Aorta (tissue), 5 donors: ENCODE measurements at regions not wholly inside any gene's neighbourhood (a gene's known extent, or its start where the extent isn't known, plus 50 kb on each side); places are given as distances from the start of the nearest gene placed in this dataset.

ENCODE experiments used
- ATAC-seq: fragments of 200-7000 bp; cut with Tn5 transposase; one replicate; pipeline ENCODE4 v1.9.1; 2022; ENCODE audit warnings: moderate library complexity; ENCODE audit not compliant: low FRiP score
- DNase-seq, 2 donors: peaks; one replicate each; pipeline ENCODE4 v3.0.0-alpha.2; 2020
- H3K27ac ChIP-seq, 2 donors: one replicate each; pipeline ENCODE4 v1.5.1; 2013; ENCODE audit warnings: low read length in 2 of 2, mild to moderate bottlenecking in 2 of 2, moderate library complexity in 2 of 2, control low read depth in 1 of 2, inconsistent platforms in 1 of 2, low read depth in 1 of 2
- H3K27me3 ChIP-seq, 2 donors: one replicate each; pipeline ENCODE4 v1.6.1; 2013; ENCODE audit warnings: control low read depth in 1 of 2, low read length in 1 of 2, mild to moderate bottlenecking in 1 of 2, moderate library complexity in 1 of 2; ENCODE audit not compliant: insufficient read depth in 2 of 2, control insufficient read depth in 1 of 2
- H3K36me3 ChIP-seq, 2 donors: one replicate each; pipeline ENCODE4 v1.6.1; 2013; ENCODE audit warnings: control low read depth in 1 of 2, low read length in 1 of 2, mild to moderate bottlenecking in 1 of 2; ENCODE audit not compliant: insufficient read depth in 2 of 2, control insufficient read depth in 1 of 2
- H3K4me1 ChIP-seq, 2 donors: one replicate each; pipeline ENCODE4 v1.6.1; 2013; ENCODE audit warnings: low read length in 2 of 2, control low read depth in 1 of 2, mild to moderate bottlenecking in 1 of 2, moderate library complexity in 1 of 2; ENCODE audit not compliant: insufficient read depth in 2 of 2, control insufficient read depth in 1 of 2
- H3K4me3 ChIP-seq, 2 donors: one replicate each; pipeline ENCODE4 v1.5.1; 2013; ENCODE audit warnings: low read length in 2 of 2, control low read depth in 1 of 2, mild to moderate bottlenecking in 1 of 2
- H3K9me3 ChIP-seq: one replicate; pipeline ENCODE4 v1.6.1; 2013; ENCODE audit warnings: mild to moderate bottlenecking, low read length; ENCODE audit not compliant: control insufficient read depth
- WGBS, 2 donors: extraction: QIAGEN DNeasy Blood & Tissue Kit; methylation state at CpG; one replicate each; pipeline ENCODE4 v1.1.7; 2013; 5-methylcytosine and 5-hydroxymethylcytosine counted together
- intact Hi-C, 2 donors: fragments of 100-400 bp; cut with DNase I; formaldehyde crosslinking; loops; one replicate each; pipeline versions ENCODE4 v1.14.2 to v1.15.0; 2022
- donor health status: healthy with polysubstance abuse.
- donor health status: Bipolar disorder and iron deficiency.
- donor health status: DM: no; HTN: no; CAD: no.
- donor health status: DM: no; HTN: no; CAD: no.
- donor health status: DM: yes; HTN: yes; CAD: no.

DNA sequence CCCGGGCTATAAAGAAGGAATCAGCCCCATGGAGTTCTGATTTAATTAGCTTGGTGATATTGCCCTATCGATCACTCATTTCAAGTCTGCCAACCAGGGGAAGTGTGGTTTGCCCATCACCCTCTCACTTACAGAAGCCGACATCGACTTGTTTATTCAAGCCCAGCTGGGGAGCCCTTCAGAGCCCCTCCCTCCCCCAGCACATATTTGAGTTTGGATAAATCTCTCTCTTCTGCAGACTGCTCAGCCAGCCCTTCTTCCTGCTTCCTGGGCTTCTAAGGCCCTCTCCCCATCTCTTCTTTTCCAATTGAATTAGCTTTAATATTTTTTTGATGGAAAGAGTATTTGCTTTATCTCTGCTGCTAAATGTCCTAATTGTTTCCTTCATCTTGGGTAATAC is 299.0 kb downstream of the MIAT start:
- 64 to 75% methylated on average over 4 of the region's 4 CpGs for WGBS, 2 donors
- Histone ChIP-seq H3K27me3 (no peaks in the 10 kb centered on the region), H3K4me3 (no peak overlapping the region), H3K4me1 (no peaks in the 10 kb centered on the region), H3K27ac (no peak overlapping the region), H3K9me3 (no peaks in the 10 kb centered on the region), H3K36me3 (peaks cover 0 to 1% of the 10 kb centered on the region in 2 donors)
- ATAC-seq (no peak), DNase-seq (no peak)
- intact Hi-C loops: no loop called here

DNA sequence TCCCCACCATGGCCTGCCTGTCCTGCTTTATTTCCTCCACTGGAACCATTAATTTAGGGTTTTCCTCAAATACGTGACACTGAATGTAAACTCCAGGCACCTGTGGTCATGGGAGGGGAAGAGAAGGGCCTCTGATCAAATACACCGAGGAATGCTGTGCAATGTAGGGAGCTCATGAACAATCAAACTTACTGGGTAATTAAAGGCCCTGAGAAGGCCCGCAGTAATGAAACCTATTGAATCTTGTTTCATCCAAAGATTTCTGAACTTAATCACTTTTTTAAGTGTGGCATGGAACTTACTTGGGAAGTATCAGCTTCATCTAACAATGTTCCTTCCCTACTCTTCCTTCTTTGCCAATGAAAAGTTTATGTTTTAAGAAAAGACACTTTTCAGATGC is 299.8 kb downstream of the MIAT start:
- Histone ChIP-seq H3K36me3 (peaks cover 0 to 1% of the 10 kb centered on the region in 2 donors), H3K27me3 (no peaks in the 10 kb centered on the region), H3K4me1 (no peaks in the 10 kb centered on the region), H3K9me3 (no peaks in the 10 kb centered on the region), H3K4me3 (no peak overlapping the region), H3K27ac (no peak overlapping the region)
- WGBS, 2 donors: 93 to 95% methylated on average over 3 of the region's 3 CpGs
- ATAC-seq (no peak), DNase-seq (no peak)
- intact Hi-C loops: no loop called here

DNA sequence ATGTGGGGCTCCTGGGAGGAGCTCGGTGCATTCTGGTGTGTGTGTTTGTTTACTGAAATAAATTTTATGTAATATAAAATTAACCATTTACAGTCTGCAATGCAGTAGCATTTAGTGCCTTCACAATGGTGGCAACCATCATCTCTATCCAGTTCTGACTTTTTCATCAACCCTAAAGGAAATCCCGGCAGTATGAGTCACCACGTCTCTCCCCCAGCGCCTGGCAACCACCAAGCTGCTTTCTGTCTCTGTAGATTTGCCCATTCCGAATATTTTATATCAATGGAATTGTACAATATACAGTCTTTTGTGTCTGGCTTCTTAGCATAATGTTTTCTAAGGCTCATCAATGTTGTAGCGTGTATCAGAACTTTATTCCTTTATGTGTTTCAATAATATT is 300.5 kb downstream of the MIAT start:
- 92 to 93% methylated on average over 6 of the region's 6 CpGs for WGBS, 2 donors
- no peak overlapping the region for H3K4me3 ChIP-seq
- intact Hi-C loops: no loop called here
- no peaks in the 10 kb centered on the region for H3K27me3 ChIP-seq
- DNase-seq (no peak), ATAC-seq (no peak)
- no peaks in the 10 kb centered on the region for H3K9me3 ChIP-seq
- no peak overlapping the region for H3K27ac ChIP-seq
- H3K4me1 ChIP-seq: no peaks in the 10 kb centered on the region
- peaks cover 0 to 1% of the 10 kb centered on the region in 2 donors for H3K36me3 ChIP-seq

DNA sequence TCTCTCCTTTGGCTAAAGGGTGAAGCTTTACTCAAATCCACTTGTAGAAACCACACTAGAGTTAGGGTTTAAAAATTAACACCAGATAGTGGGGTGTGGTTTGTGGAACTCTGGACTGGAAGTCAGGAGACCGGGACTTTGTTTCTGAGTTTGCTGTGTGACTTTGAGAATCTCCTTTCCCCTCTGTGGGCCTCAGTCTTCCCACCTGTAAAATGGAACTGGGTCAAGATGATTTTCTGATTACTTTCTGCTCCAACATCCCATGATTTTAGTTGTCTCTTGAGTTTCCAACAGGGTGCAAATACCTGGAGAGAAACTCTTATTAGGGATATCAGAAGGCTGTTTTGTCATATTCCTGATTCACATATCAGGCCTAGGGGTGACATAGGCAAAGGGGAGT is 301.0 kb downstream of the MIAT start:
- H3K4me1 ChIP-seq: no peaks in the 10 kb centered on the region
- H3K4me3 ChIP-seq: no peak overlapping the region
- H3K9me3 ChIP-seq: no peaks in the 10 kb centered on the region
- 100% methylated on average over 1 of the region's 1 CpG for WGBS, 2 donors
- DNase-seq: no peak
- no peak for ATAC-seq
- intact Hi-C loops: no loop called here
- H3K27ac ChIP-seq: no peak overlapping the region
- no peaks in the 10 kb centered on the region for H3K27me3 ChIP-seq
- peaks cover 0 to 1% of the 10 kb centered on the region in 2 donors for H3K36me3 ChIP-seq

GRCh38 chr22:26964642-26965041 is 307.3 kb downstream of the MIAT start:
- 95 to 100% methylated on average over 1 of the region's 1 CpG for WGBS, 2 donors
- DNase-seq (no peak), ATAC-seq (no peak)
- Histone ChIP-seq H3K4me1 (no peaks in the 10 kb centered on the region), H3K27ac (no peak overlapping the region), H3K36me3 (peaks cover 0 to 1% of the 10 kb centered on the region in 2 donors), H3K4me3 (no peak overlapping the region), H3K27me3 (no peaks in the 10 kb centered on the region), H3K9me3 (peaks cover 5% of the 10 kb centered on the region)
- intact Hi-C loops: no loop called here

GRCh38 chr22:26967282-26967681 is 309.9 kb downstream of the MIAT start:
- H3K4me3 ChIP-seq: no peak overlapping the region
- DNase-seq (no peak), ATAC-seq (no peak)
- intact Hi-C loops: no loop called here
- peaks cover 5% of the 10 kb centered on the region for H3K9me3 ChIP-seq
- no peaks in the 10 kb centered on the region for H3K4me1 ChIP-seq
- no peaks in the 10 kb centered on the region for H3K27me3 ChIP-seq
- 97 to 100% methylated on average over 2 of the region's 2 CpGs for WGBS, 2 donors
- no peaks in the 10 kb centered on the region for H3K36me3 ChIP-seq
- no peak overlapping the region for H3K27ac ChIP-seq

DNA sequence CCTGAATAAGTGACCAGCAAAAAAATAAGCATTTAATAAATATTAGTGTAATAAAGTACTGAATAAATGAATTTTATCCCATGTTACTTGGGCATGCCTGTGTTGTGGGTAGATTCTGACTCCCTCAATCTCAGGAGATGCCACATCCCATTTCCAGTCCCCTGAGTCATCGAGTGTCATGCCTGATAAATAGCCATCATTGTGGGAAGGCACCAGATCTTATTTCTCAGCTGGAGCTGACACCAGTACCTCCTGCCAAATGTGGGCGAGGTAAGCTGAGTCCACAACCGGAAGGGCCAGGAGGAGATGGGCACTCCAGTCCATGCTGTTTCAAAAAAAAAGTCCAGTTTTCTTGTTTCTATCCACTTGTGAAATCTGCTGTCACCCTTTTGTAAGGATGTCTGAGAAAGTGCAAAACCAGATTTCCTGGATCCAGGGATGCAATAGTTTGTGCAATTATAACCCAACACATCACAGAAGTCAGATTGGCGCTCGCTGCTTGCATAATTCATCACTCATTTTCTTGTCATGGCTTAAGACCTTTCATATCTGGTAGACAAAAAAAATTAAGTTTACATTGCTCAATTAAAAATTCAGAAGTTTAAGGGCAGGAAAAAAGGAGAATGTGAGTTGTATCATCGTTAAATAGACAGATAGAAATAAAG is 311.6 kb downstream of the MIAT start:
- H3K9me3 ChIP-seq: peaks cover 5% of the 10 kb centered on the region
- no peak for DNase-seq
- H3K4me3 ChIP-seq: no peak overlapping the region
- no peak for ATAC-seq
- WGBS, 2 donors: 78 to 81% methylated on average over 6 of the region's 6 CpGs
- H3K36me3 ChIP-seq: no peaks in the 10 kb centered on the region
- H3K27me3 ChIP-seq: no peaks in the 10 kb centered on the region
- intact Hi-C loops: no loop called here
- no peak overlapping the region for H3K27ac ChIP-seq
- H3K4me1 ChIP-seq: no peaks in the 10 kb centered on the region

DNA sequence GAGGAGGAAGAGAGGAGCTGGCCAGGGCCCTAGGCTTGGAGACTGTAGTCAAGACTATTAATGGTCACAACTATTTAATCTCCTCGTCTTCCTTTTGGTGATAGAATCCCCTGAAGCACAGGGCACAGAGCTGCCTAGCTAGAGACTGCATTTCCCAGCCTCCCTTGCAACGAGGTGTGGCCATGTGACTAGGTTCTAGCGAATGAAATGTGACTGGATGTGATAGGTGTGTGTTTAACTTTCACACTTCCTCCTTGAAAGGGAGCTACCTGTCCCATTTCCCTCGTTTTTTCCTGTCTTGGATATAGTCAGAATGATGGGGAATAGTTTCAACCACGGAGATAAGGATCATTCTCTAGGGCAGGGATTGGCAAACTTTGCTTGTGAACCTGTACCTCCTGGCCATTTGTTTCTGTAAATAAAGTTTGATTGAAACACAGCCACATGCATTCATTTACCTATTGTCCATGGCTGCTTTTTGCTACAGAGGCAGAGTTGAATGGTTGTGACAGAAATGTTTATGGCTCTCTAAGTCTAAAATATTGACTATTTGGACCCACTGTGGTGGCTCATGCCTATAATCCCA is 313.5 kb downstream of the MIAT start:
- 58 to 61% methylated on average over 5 of the region's 5 CpGs for WGBS, 2 donors

GRCh38 chr22:26972286-26972685 is 314.9 kb downstream of the MIAT start:
- intact Hi-C loops: no loop called here
- ATAC-seq (no peak), DNase-seq (no peak)
- Histone ChIP-seq H3K27ac (no peak overlapping the region), H3K9me3 (no peaks in the 10 kb centered on the region), H3K4me1 (no peaks in the 10 kb centered on the region), H3K36me3 (no peaks in the 10 kb centered on the region), H3K4me3 (no peak overlapping the region), H3K27me3 (no peaks in the 10 kb centered on the region)
- 71 to 80% methylated on average over 6 of the region's 6 CpGs for WGBS, 2 donors

More for the DNA sequence above, 313.5 kb downstream of the MIAT start:
- DNase-seq: no peak
- no peak overlapping the region for H3K4me3 ChIP-seq
- H3K27me3 ChIP-seq: no peaks in the 10 kb centered on the region
- H3K4me1 ChIP-seq: no peaks in the 10 kb centered on the region
- intact Hi-C loops: no loop called here
- no peaks in the 10 kb centered on the region for H3K36me3 ChIP-seq
- peaks cover 1% of the 10 kb centered on the region for H3K9me3 ChIP-seq
- ATAC-seq: no peak
- H3K27ac ChIP-seq: no peak overlapping the region
